Retinal pigment epithelial cell (primary cell): ENCODE measurements at regions not wholly inside any gene's neighbourhood (a gene's known extent, or its start where the extent isn't known, plus 50 kb on each side); places are given as distances from the start of the nearest gene placed in this dataset.

ENCODE experiments used
- DNase-seq: peaks from one replicate; pipeline ENCODE4 v3.0.0-alpha.2; 2010; ENCODE audit warnings: low read depth
- H3K4me3 ChIP-seq: 2 replicates; pipeline ENCODE4 v1.5.1; 2011; ENCODE audit warnings: mild to moderate bottlenecking, low read length, control low read depth, moderate library complexity
- TF ChIP-seq, protein P1 (sequence below): conservative IDR thresholded peaks from 2 replicates; pipeline ENCODE4 v1.5.1; 2011; ENCODE audit warnings: low read depth, low read length, control low read depth, inconsistent platforms

DNA sequence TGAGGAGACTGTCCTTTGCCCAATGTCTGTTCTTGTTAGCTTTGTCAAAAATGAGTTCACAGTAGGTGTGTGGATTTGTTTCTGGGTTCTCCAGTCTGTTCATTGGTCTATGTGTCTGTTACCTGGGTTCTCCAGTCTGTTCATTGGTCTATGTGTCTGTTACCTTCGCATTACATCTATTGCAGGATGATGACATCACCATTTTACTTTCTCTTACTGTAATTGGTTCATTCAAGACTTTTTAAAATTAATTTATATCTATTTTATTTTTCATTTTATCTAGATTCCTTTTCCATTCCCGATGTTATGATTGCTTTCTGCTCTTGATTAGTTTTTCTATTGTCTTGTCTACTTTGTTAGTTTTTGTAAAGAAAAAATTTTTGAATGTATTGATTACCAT, 615.5 kb downstream of the SOX5 start:
- H3K4me3 ChIP-seq = no peak overlapping the region
- DNase-seq = no peak
- TF ChIP-seq, protein P1, sequence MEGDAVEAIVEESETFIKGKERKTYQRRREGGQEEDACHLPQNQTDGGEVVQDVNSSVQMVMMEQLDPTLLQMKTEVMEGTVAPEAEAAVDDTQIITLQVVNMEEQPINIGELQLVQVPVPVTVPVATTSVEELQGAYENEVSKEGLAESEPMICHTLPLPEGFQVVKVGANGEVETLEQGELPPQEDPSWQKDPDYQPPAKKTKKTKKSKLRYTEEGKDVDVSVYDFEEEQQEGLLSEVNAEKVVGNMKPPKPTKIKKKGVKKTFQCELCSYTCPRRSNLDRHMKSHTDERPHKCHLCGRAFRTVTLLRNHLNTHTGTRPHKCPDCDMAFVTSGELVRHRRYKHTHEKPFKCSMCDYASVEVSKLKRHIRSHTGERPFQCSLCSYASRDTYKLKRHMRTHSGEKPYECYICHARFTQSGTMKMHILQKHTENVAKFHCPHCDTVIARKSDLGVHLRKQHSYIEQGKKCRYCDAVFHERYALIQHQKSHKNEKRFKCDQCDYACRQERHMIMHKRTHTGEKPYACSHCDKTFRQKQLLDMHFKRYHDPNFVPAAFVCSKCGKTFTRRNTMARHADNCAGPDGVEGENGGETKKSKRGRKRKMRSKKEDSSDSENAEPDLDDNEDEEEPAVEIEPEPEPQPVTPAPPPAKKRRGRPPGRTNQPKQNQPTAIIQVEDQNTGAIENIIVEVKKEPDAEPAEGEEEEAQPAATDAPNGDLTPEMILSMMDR = no peak

DNA sequence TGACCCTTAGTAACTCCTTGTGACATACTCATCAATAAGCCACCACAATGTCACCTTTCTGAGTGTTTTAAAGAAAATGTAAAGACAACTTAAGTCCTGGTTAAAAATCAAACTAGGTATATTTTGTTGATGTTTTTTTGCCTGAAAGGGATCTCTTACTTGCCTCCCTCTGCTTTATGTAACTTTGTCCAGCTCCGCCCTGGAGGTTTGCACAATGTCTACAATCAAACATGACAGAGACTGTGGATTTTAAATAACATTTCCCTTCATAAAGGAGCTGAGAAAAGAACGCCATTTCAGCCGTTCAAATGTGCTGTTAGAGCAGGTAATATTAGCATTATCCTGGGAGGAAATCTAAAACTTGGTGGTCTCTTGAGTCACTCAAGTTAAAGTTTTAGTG, 613.9 kb downstream of the SOX5 start:
- DNase-seq = no peak
- no peak overlapping the region for H3K4me3 ChIP-seq
- TF ChIP-seq, protein P1 = no peak

DNA sequence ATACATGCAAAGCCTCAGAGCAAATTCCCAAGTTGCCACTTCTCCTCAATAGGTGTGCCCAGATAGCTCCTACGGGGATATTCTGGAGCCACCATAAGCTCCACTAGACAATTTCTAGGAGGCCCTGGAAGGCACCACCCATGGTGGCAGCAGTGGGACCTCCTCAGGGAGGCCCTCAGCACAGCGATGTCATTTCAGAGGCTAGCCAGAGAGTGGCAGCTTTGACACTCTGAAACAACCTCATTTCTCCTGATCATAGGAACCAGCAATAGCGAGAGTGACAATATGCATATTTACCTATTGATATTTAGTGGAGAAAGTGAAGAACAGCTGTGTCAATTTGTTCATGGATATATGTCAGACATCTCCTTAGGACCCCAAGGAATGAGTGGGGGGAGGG, 612.3 kb downstream of the SOX5 start:
- DNase-seq = no peak
- TF ChIP-seq, protein P1 = no peak

DNA sequence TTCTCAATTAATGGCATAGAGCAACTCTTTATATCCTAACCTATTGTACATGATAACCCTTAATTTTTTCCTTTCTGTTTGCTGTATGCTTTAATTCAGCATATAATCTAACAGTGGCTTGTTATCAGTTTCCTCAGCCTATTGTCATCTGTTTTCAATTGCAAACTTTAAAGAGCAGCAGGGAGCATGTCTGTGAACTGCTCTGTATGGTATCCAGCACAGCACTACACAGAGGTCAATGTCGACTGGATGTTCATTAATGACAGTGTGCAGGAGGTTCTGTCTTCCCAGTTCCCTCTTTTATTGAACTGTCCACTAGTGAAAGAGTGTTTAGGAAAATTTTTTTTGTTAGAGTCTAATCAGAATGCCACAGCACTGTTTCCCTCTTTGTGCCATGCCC, 609.1 kb downstream of the SOX5 start:
- DNase-seq = no peak
- TF ChIP-seq, protein P1 = no peak
- no peak overlapping the region for H3K4me3 ChIP-seq

More for the DNA sequence above, 612.3 kb downstream of the SOX5 start:
- H3K4me3 ChIP-seq = no peak overlapping the region

DNA sequence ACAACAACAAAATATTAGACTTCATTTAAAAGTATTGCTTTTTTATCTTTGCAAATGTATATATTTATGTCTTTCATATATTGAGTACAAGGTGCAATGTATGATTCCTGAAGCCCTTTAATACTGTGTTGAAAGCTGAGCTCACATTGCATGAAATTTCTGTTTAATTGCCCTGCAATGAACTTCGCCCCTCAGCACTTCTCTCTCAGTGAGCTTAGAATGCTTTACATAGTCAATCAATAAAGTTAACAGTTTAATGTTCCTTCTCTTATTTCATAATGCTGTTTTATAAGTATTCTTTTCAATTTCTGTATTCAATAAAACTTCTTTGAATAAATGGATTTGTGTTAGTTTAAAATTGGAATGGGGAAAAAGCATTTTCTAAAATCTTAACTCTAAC, 607.1 kb downstream of the SOX5 start:
- TF ChIP-seq, protein P1 = no peak
- no peak for DNase-seq
- no peak overlapping the region for H3K4me3 ChIP-seq

DNA sequence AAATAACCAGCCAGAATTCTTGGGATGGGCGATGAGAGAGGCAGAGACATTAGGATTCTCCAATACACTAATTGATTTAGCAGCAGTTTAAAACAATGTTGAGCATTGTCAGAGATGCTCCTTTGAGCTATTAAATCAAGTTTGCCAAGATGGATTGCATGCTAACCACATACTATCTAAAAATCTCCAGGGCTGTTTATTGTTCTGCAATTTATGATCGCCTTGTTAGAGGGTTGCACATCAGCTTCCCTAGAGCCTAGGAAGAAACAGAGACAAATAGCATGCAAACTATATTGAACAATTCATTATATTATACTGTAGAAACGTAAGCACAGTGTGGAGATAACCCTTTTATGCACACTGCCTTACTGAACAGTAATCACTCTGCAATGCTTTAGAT, 599.9 kb downstream of the SOX5 start:
- TF ChIP-seq, protein P1 = no peak
- no peak for DNase-seq

DNA sequence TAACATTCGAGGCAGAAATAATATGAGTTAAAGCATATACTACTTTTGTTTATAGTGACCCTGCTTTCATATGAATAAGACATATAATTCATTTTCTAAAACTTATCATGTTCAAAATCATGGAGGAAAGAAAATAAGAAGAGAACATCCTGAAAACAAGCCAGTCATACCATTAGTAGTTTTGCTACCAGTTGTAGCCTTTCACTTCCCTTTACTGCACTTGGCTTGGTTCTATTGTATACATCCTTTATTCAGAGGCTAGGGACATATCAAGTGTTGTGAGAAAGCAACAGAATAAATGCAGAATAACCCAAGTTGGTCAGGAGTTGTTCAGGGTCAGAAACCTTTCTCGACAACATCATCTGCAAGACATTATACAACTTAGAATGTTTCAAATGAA, 598.7 kb downstream of the SOX5 start:
- H3K4me3 ChIP-seq = no peak overlapping the region
- DNase-seq = no peak
- TF ChIP-seq, protein P1 = no peak

More for the DNA sequence above, 599.9 kb downstream of the SOX5 start:
- H3K4me3 ChIP-seq = no peak overlapping the region
